GM21447 (cell line): ENCODE measurements at regions not wholly inside any gene's neighbourhood (a gene's known extent, or its start where the extent isn't known, plus 50 kb on each side); places are given as distances from the start of the nearest gene placed in this dataset.
"Not testable (repeated sequence)": the region's sequence is repeated elsewhere in the genome, so short reads cannot be mapped to it uniquely, and the experiment has no call there.

Source experiments
- ATAC-seq: cut with Tn5 transposase; IDR thresholded peaks from one replicate; pipeline ENCODE4 v1.9.1; 2021; ENCODE audit not compliant: unreplicated experiment

- ATAC-seq: no peak
These were observed 139.7 kb upstream of the TBL1XR1 start for GRCh38 chr3:177336873-177337450.

GRCh38 chr3:177337541-177338331 is 140.5 kb upstream of the TBL1XR1 start:
- peak; percentile 83 for ATAC-seq

- peak; percentile 47 for ATAC-seq
These were observed 141.5 kb upstream of the TBL1XR1 start for GRCh38 chr3:177338697-177339219.

- peak; percentile 7 for ATAC-seq
These were observed 142.0 kb upstream of the TBL1XR1 start for GRCh38 chr3:177339220-177339703.

- ATAC-seq: no peak
These were observed 143.1 kb upstream of the TBL1XR1 start for GRCh38 chr3:177340243-177340830.

GRCh38 chr3:177341736-177342419 is 144.6 kb upstream of the TBL1XR1 start:
- ATAC-seq: no peak

- no peak for ATAC-seq
These were observed 145.9 kb upstream of the TBL1XR1 start for GRCh38 chr3:177343122-177343625.

- ATAC-seq: peak; percentile 95
These were observed 148.0 kb upstream of the TBL1XR1 start for GRCh38 chr3:177345049-177345972.

GRCh38 chr3:177345973-177346503 is 148.8 kb upstream of the TBL1XR1 start:
- peak; percentile 20 for ATAC-seq

- ATAC-seq: no peak
These were observed 149.6 kb upstream of the TBL1XR1 start for GRCh38 chr3:177346878-177347277.

- no peak for ATAC-seq
These were observed 150.3 kb upstream of the TBL1XR1 start for GRCh38 chr3:177347611-177348010.

GRCh38 chr3:177348974-177349373 is 151.7 kb upstream of the TBL1XR1 start:
- no peak for ATAC-seq

- ATAC-seq: no peak
These were observed 152.1 kb upstream of the TBL1XR1 start for GRCh38 chr3:177349384-177349783.

GRCh38 chr3:177350121-177350520 is 152.8 kb upstream of the TBL1XR1 start:
- ATAC-seq: no peak

- ATAC-seq: no peak
These were observed 153.9 kb upstream of the TBL1XR1 start for GRCh38 chr3:177351206-177351605.

- ATAC-seq: peak; percentile 99
These were observed 154.5 kb upstream of the TBL1XR1 start for GRCh38 chr3:177351757-177352158.

GRCh38 chr3:177352424-177352823 is 155.1 kb upstream of the TBL1XR1 start:
- ATAC-seq: no peak

GRCh38 chr3:177353140-177353539 is 155.9 kb upstream of the TBL1XR1 start:
- ATAC-seq: no peak

- not testable (repeated sequence) for ATAC-seq
These were observed 156.6 kb upstream of the TBL1XR1 start for GRCh38 chr3:177353879-177354278.

GRCh38 chr3:177354466-177354865 is 157.2 kb upstream of the TBL1XR1 start:
- no peak for ATAC-seq
